ENCODE measurements at regions not wholly inside any gene's neighbourhood (a gene's known extent, or its start where the extent isn't known, plus 50 kb on each side); places are given as distances from the start of the nearest gene placed in this dataset.

DNA sequence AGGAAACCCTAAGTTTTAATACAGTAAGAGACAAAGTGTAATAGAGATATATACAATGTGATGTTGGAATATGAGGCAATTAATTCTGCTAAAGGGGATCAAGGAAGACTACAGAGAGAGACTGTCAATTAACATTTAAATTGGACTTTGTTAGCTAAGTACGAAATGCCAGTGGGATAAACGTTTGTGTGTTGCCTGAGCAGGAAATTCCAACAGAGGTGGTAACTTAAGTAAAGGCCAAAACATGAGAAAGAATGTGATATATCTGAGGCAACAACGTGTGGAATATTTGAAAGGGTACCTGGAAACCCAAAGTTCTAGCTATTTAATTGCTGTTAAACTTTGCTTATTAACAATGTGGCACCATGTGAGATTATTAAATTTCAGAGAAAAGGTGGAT is 1666.9 kb upstream of the WWC1 start:
- ChIA-PET POLR2A (no interaction called here), CTCF (no interaction called here), RAD21 (ENCODE audit: unreplicated experiment) (no interaction called here), SMC1A (ENCODE audit: uncharacterized antibody, unreplicated experiment) (no interaction called here)
- no peak overlapping the region for H3K9ac ChIP-seq (ENCODE audit: control insufficient read depth, insufficient read depth, low read length)
- no peaks in the 10 kb centered on the region for H3K9me3 ChIP-seq (replicated peaks; ENCODE audit: control insufficient read depth, insufficient read depth, low read length)
- no peaks in the 10 kb centered on the region for H3K4me1 ChIP-seq (ENCODE audit: control insufficient read depth, insufficient read depth, low read length)
- in situ Hi-C loops (cut with MboI) (no loop called here), intact Hi-C loops (cut with micrococcal nuclease; ENCODE audit: unreplicated experiment) (no loop called here)
- ATAC-seq (no peak), DNase-seq (ENCODE audit: low read depth, low spot score) (no peak), FAIRE-seq (no peak)
- no peaks in the 10 kb centered on the region for H4K20me1 ChIP-seq (ENCODE audit: control insufficient read depth, insufficient read depth)
- H3K27me3 ChIP-seq (replicated peaks in 1 of 2; ENCODE audit: control insufficient read depth in 2 of 2, insufficient read depth in 2 of 2, low read length in 1 of 2): no peaks in the 10 kb centered on the region
- WGBS (ENCODE audit: insufficient coverage, insufficient replicate concordance, low lambda C conversion rate, missing lambda C conversion rate): 0% methylated on average over 3 of the region's 3 CpGs
- TF ChIP-seq BHLHE40 (IDR thresholded peaks at IDR 0.05; ENCODE audit: borderline replicate concordance in 1 of 2, low read depth in 2 of 2, low read length in 1 of 2) (no peak), CREM (IDR thresholded peaks at IDR 0.05; ENCODE audit: low read depth) (no peak), SIX5 (IDR thresholded peaks at IDR 0.05; ENCODE audit: low read depth, low read length, severe bottlenecking) (no peak), ATF7 (IDR thresholded peaks at IDR 0.05; ENCODE audit: low read depth) (no peak), ZBTB40 (IDR thresholded peaks at IDR 0.05; ENCODE audit: borderline replicate concordance) (no peak), IKZF1 (conservative IDR thresholded peaks at IDR 0.05) (no peak)
- TF ChIP-seq, protein P1, sequence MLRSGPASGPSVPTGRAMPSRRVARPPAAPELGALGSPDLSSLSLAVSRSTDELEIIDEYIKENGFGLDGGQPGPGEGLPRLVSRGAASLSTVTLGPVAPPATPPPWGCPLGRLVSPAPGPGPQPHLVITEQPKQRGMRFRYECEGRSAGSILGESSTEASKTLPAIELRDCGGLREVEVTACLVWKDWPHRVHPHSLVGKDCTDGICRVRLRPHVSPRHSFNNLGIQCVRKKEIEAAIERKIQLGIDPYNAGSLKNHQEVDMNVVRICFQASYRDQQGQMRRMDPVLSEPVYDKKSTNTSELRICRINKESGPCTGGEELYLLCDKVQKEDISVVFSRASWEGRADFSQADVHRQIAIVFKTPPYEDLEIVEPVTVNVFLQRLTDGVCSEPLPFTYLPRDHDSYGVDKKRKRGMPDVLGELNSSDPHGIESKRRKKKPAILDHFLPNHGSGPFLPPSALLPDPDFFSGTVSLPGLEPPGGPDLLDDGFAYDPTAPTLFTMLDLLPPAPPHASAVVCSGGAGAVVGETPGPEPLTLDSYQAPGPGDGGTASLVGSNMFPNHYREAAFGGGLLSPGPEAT (IDR thresholded peaks at IDR 0.05; ENCODE audit: low read depth): no peak
- TF ChIP-seq, protein P2, sequence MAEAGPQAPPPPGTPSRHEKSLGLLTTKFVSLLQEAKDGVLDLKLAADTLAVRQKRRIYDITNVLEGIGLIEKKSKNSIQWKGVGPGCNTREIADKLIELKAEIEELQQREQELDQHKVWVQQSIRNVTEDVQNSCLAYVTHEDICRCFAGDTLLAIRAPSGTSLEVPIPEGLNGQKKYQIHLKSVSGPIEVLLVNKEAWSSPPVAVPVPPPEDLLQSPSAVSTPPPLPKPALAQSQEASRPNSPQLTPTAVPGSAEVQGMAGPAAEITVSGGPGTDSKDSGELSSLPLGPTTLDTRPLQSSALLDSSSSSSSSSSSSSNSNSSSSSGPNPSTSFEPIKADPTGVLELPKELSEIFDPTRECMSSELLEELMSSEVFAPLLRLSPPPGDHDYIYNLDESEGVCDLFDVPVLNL (IDR thresholded peaks at IDR 0.05; ENCODE audit: low read depth, low read length): no peak
- TF ChIP-seq, protein P3, sequence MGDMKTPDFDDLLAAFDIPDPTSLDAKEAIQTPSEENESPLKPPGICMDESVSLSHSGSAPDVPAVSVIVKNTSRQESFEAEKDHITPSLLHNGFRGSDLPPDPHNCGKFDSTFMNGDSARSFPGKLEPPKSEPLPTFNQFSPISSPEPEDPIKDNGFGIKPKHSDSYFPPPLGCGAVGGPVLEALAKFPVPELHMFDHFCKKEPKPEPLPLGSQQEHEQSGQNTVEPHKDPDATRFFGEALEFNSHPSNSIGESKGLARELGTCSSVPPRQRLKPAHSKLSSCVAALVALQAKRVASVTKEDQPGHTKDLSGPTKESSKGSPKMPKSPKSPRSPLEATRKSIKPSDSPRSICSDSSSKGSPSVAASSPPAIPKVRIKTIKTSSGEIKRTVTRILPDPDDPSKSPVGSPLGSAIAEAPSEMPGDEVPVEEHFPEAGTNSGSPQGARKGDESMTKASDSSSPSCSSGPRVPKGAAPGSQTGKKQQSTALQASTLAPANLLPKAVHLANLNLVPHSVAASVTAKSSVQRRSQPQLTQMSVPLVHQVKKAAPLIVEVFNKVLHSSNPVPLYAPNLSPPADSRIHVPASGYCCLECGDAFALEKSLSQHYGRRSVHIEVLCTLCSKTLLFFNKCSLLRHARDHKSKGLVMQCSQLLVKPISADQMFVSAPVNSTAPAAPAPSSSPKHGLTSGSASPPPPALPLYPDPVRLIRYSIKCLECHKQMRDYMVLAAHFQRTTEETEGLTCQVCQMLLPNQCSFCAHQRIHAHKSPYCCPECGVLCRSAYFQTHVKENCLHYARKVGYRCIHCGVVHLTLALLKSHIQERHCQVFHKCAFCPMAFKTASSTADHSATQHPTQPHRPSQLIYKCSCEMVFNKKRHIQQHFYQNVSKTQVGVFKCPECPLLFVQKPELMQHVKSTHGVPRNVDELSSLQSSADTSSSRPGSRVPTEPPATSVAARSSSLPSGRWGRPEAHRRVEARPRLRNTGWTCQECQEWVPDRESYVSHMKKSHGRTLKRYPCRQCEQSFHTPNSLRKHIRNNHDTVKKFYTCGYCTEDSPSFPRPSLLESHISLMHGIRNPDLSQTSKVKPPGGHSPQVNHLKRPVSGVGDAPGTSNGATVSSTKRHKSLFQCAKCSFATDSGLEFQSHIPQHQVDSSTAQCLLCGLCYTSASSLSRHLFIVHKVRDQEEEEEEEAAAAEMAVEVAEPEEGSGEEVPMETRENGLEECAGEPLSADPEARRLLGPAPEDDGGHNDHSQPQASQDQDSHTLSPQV (IDR thresholded peaks at IDR 0.05): no peak
- no peak overlapping the region for H3K4me2 ChIP-seq (ENCODE audit: control insufficient read depth, insufficient read depth)
- no TSS peak for BruUV-seq (replicated peaks)
- no peak overlapping the region for H3K4me3 ChIP-seq
- no peak overlapping the region for H3K27ac ChIP-seq (ENCODE audit: control insufficient read depth, insufficient read depth)
- no peak overlapping the region for H2AFZ ChIP-seq (ENCODE audit: control insufficient read depth, low read depth, low read length)
- no peaks in the 10 kb centered on the region for H3K79me2 ChIP-seq (ENCODE audit: control insufficient read depth, insufficient read depth, low read length)
- no peaks in the 10 kb centered on the region for H3K36me3 ChIP-seq (ENCODE audit: control insufficient read depth in 2 of 2, insufficient read depth in 2 of 2, low read length in 1 of 2)

All from GM12878 (cell line).